RWPE1 (cell line): ENCODE measurements at regions not wholly inside any gene's neighbourhood (a gene's known extent, or its start where the extent isn't known, plus 50 kb on each side); places are given as distances from the start of the nearest gene placed in this dataset.

Source experiments
- CTCF ChIA-PET: fragments of 350-600 bp; sonication (Branson Sonifier 250); formaldehyde crosslinking; extraction: SDS; loops from one replicate; lab custom pipeline; 2021; lab: Yijun Ruan, JAX
- POLR2A ChIA-PET: fragments of 400-600 bp; formaldehyde crosslinking; extraction: SDS; loops from one replicate; lab custom pipeline; 2020; ENCODE audit warnings: antibody characterized with exemption; ENCODE audit not compliant: low non-redundant PET; lab: Yijun Ruan, JAX
- DNase-seq: peaks from one replicate; pipeline ENCODE4 v3.0.0; 2012; ENCODE audit warnings: low spot score
- H3K27ac ChIP-seq: fragments of 450-650 bp; 2 replicates; pipeline ENCODE4 v1.5.1; 2017
- CTCF ChIP-seq: fragments of 450-650 bp; conservative IDR thresholded peaks from 2 replicates; pipeline ENCODE4 v1.5.1; 2017; ENCODE audit warnings: low read depth, mild to moderate bottlenecking

- ChIA-PET CTCF (no interaction called here), POLR2A (no interaction called here)
- H3K27ac ChIP-seq, result peak overlapping the region; percentile 87
- no peak for DNase-seq
- no peak for TF ChIP-seq CTCF
Measured at GRCh38 chr1:59137276-59137615, 159.6 kb upstream of the FGGY start.

GRCh38 chr1:59137968-59138367, 158.9 kb upstream of the FGGY start:
- ChIA-PET CTCF (no interaction called here), POLR2A (no interaction called here)
- DNase-seq, result no peak
- TF ChIP-seq CTCF, result no peak
- peak overlapping the region; percentile 87 for H3K27ac ChIP-seq

- DNase-seq, result no peak
- no peak for TF ChIP-seq CTCF
- ChIA-PET CTCF (no interaction called here), POLR2A (no interaction called here)
- H3K27ac ChIP-seq, result no peak overlapping the region
Measured at GRCh38 chr1:59138402-59138801, 158.5 kb upstream of the FGGY start.

- H3K27ac ChIP-seq, result peak overlapping the region; percentile 59
Measured at GRCh38 chr1:59139396-59139795, 157.5 kb upstream of the FGGY start.

GRCh38 chr1:59141267-59141863, 155.5 kb upstream of the FGGY start:
- TF ChIP-seq CTCF, result no peak
- CTCF ChIA-PET, result no interaction called here
- POLR2A ChIA-PET, result no interaction called here
- H3K27ac ChIP-seq, result peak overlapping the region; percentile 52
- DNase-seq, result no peak

More at GRCh38 chr1:59139396-59139795, 157.5 kb upstream of the FGGY start:
- ChIA-PET POLR2A (no interaction called here), CTCF (no interaction called here)
- peak; percentile 25 for DNase-seq
- TF ChIP-seq CTCF, result no peak

- ChIA-PET POLR2A (no interaction called here), CTCF (interaction anchor here (0.6 kb wide), 2 partner anchors 10 to 162 kb away, joined by 3 to 4 read pairs; no protein-coding TSS in a partner anchor)
- no peak for DNase-seq
- peak overlapping the region; percentile 52; the same call in 1 of the 2 replicates for H3K27ac ChIP-seq
- no peak for TF ChIP-seq CTCF
Measured at GRCh38 chr1:59142311-59143132, 154.4 kb upstream of the FGGY start.
